Smooth muscle cell (in vitro differentiated cells): ENCODE measurements at regions not wholly inside any gene's neighbourhood (a gene's known extent, or its start where the extent isn't known, plus 50 kb on each side); places are given as distances from the start of the nearest gene placed in this dataset.

ENCODE experiments used
- DNase-seq: peaks from one replicate; lab custom pipeline; 2025; ENCODE audit not compliant: unreplicated experiment; lab: John Stamatoyannopoulos, UW
- H2AFZ ChIP-seq: fragments of 200-600 bp; sonication (generic); 2 replicates; pipeline ENCODE4 v1.6.0; 2016; ENCODE audit warnings: antibody characterized with exemption, low read depth, mild to moderate bottlenecking
- H3F3A ChIP-seq: fragments of 200-600 bp; sonication (generic); 2 replicates; pipeline ENCODE4 v1.6.0; 2017; ENCODE audit warnings: antibody characterized with exemption, low read depth
- H3K27ac ChIP-seq: fragments of 200-600 bp; sonication (generic); 2 replicates; pipeline ENCODE4 v1.5.1; 2016; ENCODE audit warnings: low read depth, mild to moderate bottlenecking
- H3K27me3 ChIP-seq: fragments of 200-600 bp; sonication (generic); 2 replicates; pipeline ENCODE4 v1.6.1; 2016; ENCODE audit warnings: low read depth, mild to moderate bottlenecking
- H3K36me3 ChIP-seq: fragments of 200-600 bp; sonication (generic); 2 replicates; pipeline ENCODE4 v1.5.1; 2016; ENCODE audit warnings: low read depth
- H3K4me1 ChIP-seq: fragments of 200-600 bp; sonication (generic); 2 replicates; pipeline ENCODE4 v1.5.1; 2016; ENCODE audit warnings: low read depth
- H3K4me2 ChIP-seq: fragments of 200-600 bp; sonication (generic); 2 replicates; pipeline ENCODE4 v1.6.0; 2016; ENCODE audit warnings: mild to moderate bottlenecking
- H3K4me3 ChIP-seq: fragments of 200-600 bp; sonication (generic); 2 replicates; pipeline ENCODE4 v1.5.1; 2016; ENCODE audit warnings: mild to moderate bottlenecking
- H3K79me2 ChIP-seq: fragments of 200-600 bp; sonication (generic); 2 replicates; pipeline ENCODE4 v1.6.0; 2016; ENCODE audit warnings: low read depth, mild to moderate bottlenecking
- H3K9ac ChIP-seq: fragments of 200-600 bp; sonication (generic); 2 replicates; pipeline ENCODE4 v1.6.0; 2016; ENCODE audit warnings: low read depth
- H3K9me3 ChIP-seq: fragments of 200-600 bp; sonication (generic); replicated peaks from 2 replicates; pipeline ENCODE4 v1.5.1; 2016; ENCODE audit warnings: low read depth
- H4K20me1 ChIP-seq: fragments of 200-600 bp; sonication (generic); 2 replicates; pipeline ENCODE4 v1.6.0; 2016; ENCODE audit warnings: low read depth
- CTCF ChIP-seq: fragments of 200-600 bp; sonication (generic); IDR thresholded peaks from 2 replicates; pipeline ENCODE4 v1.5.1; 2017; ENCODE audit warnings: borderline replicate concordance, mild to moderate bottlenecking, antibody characterized with exemption; ENCODE audit not compliant: insufficient read depth, poor library complexity, severe bottlenecking
- WGBS: methylation state at CpG from one replicate; pipeline ENCODE4 v1.1.7; 2016; ENCODE audit warnings: low lambda C conversion rate; 5-methylcytosine and 5-hydroxymethylcytosine counted together

GRCh38 chr10:108374991-108375390, 1210.5 kb upstream of the SORCS1 start:
- Histone ChIP-seq H3K4me1 (no peaks in the 10 kb centered on the region), H3K9ac (no peak overlapping the region), H3K4me2 (no peak overlapping the region), H3K27me3 (no peaks in the 10 kb centered on the region), H3F3A (no peaks in the 10 kb centered on the region), H3K36me3 (no peaks in the 10 kb centered on the region), H4K20me1 (no peaks in the 10 kb centered on the region), H3K9me3 (no peaks in the 10 kb centered on the region), H3K4me3 (no peak overlapping the region), H3K79me2 (no peaks in the 10 kb centered on the region), H2AFZ (no peak overlapping the region), H3K27ac (no peak overlapping the region)
- TF ChIP-seq CTCF, result no peak
- WGBS, result 88% methylated on average over 1 of the region's 1 CpG
- DNase-seq, result no peak

- DNase-seq, result no peak
- Histone ChIP-seq H3K36me3 (no peaks in the 10 kb centered on the region), H3K27ac (no peak overlapping the region), H3K27me3 (no peaks in the 10 kb centered on the region), H3K9me3 (no peaks in the 10 kb centered on the region), H4K20me1 (no peaks in the 10 kb centered on the region), H2AFZ (no peak overlapping the region), H3K4me3 (no peak overlapping the region), H3F3A (no peaks in the 10 kb centered on the region), H3K79me2 (no peaks in the 10 kb centered on the region), H3K9ac (no peak overlapping the region), H3K4me2 (no peak overlapping the region), H3K4me1 (no peaks in the 10 kb centered on the region)
- no peak for TF ChIP-seq CTCF
These were observed 1201.0 kb upstream of the SORCS1 start for GRCh38 chr10:108365541-108365940.

GRCh38 chr10:108363576-108363975, 1199.1 kb upstream of the SORCS1 start:
- no peak for DNase-seq
- TF ChIP-seq CTCF, result no peak
- Histone ChIP-seq H3K36me3 (no peaks in the 10 kb centered on the region), H3K79me2 (no peaks in the 10 kb centered on the region), H3K27me3 (no peaks in the 10 kb centered on the region), H3K27ac (no peak overlapping the region), H3K9me3 (no peaks in the 10 kb centered on the region), H3F3A (no peaks in the 10 kb centered on the region), H3K4me2 (no peak overlapping the region), H3K4me3 (no peak overlapping the region), H3K9ac (no peak overlapping the region), H3K4me1 (no peaks in the 10 kb centered on the region), H4K20me1 (no peaks in the 10 kb centered on the region), H2AFZ (no peak overlapping the region)
- WGBS, result 79% methylated on average over 4 of the region's 4 CpGs

GRCh38 chr10:108362961-108363360, 1198.5 kb upstream of the SORCS1 start:
- H2AFZ ChIP-seq, result no peak overlapping the region
- WGBS, result 96% methylated on average over 1 of the region's 1 CpG

More at GRCh38 chr10:108362961-108363360, 1198.5 kb upstream of the SORCS1 start:
- Histone ChIP-seq H3F3A (no peaks in the 10 kb centered on the region), H3K9ac (no peak overlapping the region), H3K36me3 (no peaks in the 10 kb centered on the region), H3K27me3 (no peaks in the 10 kb centered on the region), H3K79me2 (no peaks in the 10 kb centered on the region), H3K4me2 (no peak overlapping the region), H3K9me3 (no peaks in the 10 kb centered on the region), H3K4me1 (no peaks in the 10 kb centered on the region), H4K20me1 (no peaks in the 10 kb centered on the region), H3K4me3 (no peak overlapping the region), H3K27ac (no peak overlapping the region)
- no peak for TF ChIP-seq CTCF
- DNase-seq, result no peak
